GM18858 (cell line): ENCODE measurements at regions not wholly inside any gene's neighbourhood (a gene's known extent, or its start where the extent isn't known, plus 50 kb on each side); places are given as distances from the start of the nearest gene placed in this dataset.

Experiments used
- ATAC-seq: cut with Tn5 transposase; IDR thresholded peaks from one replicate; pipeline ENCODE4 v1.9.1; 2021; ENCODE audit not compliant: unreplicated experiment

DNA sequence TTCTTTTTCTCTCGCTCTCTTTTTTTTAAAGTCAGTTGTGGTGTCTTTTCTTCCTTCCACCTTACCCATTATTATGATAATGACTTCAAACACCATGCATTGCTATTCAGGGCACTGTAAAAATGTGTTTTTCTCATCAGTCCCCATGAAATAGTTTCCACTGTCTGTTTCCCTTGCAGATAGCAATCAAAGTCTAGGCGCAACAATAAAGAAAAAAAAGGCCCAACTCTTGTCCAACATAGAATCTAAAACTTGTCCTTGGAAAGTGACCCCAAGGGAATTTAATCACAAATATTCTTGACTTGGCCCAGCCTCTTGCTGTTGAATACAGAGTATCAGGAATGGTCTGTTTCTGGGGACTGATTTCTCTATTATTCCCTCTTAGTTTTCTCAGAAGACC, 382.5 kb downstream of the PLPP3 start:
- ATAC-seq: no peak

DNA sequence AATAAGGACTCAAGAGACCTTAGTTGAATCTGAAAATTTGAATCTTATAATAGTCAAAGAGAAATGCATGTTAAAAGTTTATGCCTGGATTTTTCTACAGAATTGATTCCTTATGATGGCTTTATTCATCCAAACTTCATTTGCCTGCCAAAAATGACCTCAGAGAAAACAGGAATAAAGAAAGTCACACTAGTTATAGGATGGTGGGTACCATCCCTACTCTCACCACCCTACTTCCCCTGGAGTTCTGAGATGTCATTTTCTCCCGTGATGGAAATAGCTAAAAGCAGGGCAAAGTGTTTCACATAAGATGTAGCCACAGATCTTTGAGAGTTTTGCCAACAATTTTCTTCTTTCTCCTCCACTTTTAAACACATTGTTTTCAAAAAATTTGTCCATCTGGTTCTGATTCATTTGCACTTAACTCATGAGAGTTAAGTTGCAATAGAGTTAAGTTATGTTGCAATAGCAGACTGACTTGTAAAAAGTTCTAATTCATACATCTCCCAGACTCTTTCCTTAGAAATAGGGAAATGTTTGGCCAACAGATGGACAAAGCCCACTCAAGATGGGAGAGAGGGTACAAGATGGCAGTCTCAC, 384.6 kb downstream of the PLPP3 start:
- ATAC-seq: no peak

DNA sequence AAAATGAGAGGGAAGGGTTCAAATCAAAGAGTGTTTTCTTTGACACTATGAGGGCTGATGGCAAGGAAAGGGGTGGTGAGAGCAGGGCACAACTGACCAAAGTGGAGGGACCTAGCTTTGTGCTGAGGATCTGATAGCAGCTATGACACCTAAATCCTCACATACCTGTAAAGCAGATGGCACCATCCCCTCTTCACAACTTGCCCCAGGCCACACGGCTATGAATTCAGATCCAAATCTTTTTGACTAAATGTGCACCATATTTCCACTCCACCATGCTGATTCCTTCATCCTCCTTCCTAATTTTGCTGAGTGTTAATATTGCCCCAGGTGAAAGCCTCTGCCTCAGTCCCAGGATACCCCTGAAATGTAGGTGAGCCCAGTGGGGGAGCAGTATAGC, 385.7 kb downstream of the PLPP3 start:
- no peak for ATAC-seq

DNA sequence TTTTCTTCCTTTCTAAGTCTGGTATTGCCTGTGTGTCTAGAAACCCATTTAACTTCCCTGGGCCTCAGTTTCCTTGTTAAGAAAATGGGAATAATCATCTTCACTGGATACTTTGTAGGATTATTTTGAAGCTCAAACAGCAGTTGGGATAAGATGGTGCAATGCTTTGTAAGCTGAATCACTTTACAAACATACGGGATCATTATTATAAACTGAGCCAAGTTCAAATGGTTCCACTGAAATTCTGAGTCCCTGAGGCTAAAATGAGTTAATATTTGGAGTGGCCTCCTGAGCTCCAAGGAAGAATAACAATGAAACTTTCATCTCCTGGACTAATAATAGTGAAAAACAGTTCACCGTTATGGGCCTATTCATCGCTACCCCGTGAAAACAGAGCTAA, 388.0 kb downstream of the PLPP3 start:
- no peak for ATAC-seq

DNA sequence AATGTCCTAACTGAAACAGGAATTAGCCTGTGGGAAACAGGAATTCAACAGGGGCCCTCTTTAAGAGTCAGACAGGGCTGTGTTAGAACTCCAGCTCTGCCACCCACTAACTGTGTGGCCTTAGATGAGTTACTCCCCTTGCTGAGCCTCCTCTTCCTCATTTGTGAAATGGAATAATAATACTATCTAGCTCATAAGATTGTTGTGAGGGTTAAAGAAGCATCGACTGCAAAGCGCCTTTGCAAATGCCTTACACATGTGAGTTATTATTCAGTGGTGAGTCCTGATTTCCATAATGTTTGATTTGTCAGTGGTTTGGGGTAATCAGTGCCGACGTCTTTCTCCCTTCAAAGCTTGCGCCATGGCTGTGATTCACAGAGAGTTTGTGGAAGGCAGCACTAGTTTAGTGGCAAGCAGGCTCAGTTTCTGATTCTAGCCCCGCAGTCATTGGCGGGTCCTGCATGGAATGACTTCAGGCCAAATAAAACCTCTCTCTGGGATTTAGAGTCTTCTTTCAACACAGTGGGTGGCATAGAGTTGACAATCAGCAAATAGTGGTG, 388.5 kb downstream of the PLPP3 start:
- no peak for ATAC-seq

DNA sequence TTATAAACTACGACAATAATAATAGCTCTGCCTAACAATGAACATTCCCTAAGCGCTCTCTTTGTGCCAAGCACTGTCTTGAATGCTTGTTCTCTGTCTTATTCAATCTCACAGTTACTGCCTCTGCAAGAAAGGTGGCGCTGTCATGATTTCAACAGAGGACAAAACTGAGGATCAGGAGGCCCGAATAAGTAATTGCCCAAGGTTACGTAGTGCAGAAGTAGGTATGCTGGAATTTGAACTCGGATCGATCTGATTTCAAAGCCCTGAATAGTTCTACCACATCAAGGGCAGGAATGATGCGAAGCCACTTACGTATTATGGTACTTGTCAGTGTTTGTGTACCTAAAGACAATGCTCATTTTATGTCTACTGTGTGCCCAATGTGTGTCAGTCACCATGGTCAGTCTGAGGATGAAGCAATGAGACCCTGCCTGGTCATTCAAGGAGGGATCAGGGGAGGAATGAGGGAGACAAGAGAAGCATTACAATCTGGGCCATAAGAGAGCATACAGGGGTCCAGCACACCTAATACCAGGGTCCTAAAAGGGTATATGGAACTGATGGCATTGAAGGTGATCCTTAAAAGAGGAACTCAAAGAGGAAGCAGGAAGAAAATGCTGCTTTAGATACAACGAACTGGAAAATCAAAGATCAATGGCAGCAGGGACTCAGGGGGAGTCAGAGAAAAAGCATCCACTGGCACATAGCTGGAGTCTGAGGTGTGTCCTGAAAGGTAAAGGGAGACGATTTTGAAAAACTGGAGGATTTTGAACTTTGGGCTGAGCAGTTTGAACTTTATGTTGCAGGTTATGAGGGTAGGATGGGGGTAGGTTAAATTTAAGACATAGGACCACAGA, 389.2 kb downstream of the PLPP3 start:
- no peak for ATAC-seq

DNA sequence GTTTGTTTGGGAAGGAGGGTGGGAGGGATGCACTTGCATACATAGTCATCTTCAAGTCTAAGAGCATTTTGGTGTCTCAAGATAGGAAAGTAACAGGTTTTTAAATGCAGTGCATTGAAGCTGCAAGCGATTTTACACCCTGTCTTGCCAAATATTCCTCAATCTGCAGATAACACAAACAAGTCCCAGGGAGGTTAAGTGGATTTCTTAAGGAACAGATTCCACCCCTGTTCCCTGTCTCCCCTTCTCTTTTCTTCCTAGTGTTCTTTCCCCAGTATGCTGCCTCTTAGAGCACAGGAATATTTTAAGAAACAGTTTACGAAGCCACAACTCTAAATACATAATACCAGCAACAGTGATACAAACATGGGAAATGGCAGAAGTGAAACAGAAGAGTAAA, 389.9 kb downstream of the PLPP3 start:
- no peak for ATAC-seq

DNA sequence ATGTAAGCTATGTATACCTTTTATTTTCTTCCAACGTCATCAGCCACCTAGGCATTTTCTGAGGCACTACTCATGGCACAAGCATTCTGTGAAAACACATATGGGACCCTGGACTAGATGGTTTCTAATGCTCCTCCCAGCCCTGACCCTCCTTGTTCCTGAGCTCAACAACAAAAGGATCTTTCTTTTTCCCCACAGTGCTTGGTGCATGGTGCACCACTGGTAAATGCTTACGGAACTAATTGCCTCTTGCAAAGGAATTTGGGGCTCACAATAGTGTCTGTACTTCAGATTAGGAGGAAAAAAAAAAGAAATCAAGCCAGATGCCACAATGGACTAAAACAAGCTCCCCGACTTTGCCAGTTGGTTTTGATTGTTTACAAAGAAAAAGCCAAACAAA, 390.5 kb downstream of the PLPP3 start:
- ATAC-seq: no peak

DNA sequence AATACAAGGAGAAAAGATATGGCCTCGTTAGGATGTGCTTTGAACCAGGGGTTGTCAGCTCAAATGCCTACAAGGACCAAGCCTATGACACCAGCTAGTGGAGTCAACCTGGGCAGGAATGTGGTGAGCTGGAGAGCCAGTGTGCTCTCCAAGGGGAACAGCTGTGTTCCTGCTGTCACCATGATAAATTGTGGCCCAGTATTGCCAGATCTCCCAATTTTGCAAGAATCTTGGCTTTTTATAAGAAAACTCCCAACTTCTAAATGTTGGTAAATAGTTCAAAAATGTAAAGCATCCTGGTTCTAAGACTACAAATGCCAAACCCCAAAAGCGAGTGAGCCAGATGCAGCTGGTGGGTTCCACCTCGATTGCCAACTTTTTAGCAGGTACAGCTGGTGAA, 391.1 kb downstream of the PLPP3 start:
- no peak for ATAC-seq

DNA sequence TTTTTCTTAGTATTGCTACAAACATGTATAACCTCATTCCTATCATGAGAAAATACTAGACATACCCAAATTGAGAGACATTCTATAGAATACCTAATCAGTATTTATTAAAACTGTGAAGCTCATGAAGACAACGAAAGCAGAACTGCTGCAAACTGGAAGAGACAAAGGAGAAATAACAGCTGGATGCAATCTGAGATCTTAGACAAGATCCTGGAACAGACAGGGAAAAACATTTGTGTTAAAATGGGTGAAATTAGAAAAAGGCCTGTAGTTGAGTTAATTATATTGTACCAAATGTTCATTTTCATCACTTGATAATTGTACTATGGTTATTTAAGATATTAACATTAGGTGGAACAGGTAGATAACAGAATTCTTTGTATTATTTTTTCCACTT, 392.0 kb downstream of the PLPP3 start:
- no peak for ATAC-seq

DNA sequence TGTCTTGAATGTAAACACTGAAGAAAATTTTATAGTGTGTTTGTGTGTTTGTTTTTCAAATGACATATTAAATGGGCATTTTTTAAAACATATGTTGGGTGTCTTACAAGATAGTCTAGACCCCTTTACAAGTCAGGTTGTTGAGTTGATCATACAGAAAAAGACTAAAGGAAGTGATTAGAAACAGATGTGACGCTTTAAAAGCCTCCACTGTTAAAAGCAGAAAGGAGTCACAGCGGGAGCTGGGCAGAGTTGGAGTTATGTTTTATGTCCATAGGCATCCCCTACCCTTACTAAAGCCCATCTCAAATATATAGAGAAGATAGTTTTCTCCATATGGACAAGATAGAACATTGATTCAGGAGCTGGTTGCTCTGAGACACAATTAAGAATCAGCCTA, 393.9 kb downstream of the PLPP3 start:
- no peak for ATAC-seq

DNA sequence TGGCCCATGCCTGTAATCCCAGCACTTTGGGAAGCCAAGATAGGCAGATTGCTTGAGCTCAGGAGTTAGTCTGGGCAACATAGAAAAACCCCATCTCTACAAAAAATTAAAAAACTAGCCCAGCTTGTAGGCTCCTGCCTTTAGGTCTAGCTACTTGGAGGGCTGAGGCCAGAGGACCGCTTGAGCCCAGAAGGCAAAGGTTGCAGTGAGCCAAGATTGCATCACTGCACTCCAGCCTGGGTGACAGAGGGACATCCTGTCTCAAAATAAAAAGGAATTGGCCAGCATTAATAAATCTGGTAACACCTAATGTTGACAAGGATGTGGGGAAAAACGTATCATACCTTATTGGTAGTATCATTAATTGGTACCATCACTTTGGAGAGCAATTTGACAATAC, 396.2 kb downstream of the PLPP3 start:
- no peak for ATAC-seq

DNA sequence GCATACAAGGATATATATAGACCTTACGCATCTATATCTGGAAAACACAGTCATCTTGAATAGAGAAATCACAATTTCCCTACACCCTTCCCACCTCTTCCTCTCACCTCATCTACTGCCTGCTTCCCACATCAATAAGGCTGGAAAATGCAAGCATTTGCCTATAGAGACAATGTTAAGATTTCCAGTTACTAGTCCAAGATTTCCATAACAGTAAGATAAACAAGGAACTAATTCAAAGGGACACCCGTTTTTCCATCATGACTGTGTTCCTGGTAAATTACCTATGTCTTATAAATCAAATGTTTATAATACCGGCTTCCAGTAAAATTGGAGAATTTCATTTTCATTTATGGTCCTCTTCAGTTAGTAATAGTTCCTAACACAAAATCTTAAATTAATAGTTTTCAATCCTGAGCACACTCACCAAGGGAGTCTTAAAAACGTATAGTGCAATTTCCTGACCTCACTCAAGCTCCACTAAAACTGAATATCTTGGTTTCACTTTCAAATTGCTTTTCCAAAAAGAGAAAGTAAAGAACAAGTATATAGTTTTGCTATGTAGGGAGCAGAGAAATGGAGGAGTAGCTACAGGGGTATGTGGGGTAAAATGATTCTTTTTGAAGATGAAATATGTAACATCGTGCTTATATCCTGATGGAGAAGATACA, 398.7 kb downstream of the PLPP3 start:
- no peak for ATAC-seq

DNA sequence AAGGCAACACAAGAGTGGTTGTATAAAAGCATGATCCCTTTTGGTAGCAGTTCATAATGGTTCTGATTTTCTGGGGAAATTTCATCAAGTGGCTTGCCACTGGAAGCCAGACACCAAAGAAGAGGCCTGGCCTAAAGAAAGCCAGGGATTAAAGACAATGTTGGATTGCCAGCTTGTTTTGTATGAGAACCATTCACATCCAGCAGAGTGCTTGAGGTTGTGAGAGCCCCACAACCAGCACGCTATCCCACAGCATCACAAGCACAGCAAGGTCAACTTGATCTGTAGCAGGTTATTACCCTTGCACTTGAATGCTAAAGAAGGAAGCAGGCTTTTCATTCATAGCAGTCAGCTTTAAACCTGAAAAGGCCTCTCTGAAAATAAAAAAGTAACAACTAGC, 399.8 kb downstream of the PLPP3 start:
- no peak for ATAC-seq

DNA sequence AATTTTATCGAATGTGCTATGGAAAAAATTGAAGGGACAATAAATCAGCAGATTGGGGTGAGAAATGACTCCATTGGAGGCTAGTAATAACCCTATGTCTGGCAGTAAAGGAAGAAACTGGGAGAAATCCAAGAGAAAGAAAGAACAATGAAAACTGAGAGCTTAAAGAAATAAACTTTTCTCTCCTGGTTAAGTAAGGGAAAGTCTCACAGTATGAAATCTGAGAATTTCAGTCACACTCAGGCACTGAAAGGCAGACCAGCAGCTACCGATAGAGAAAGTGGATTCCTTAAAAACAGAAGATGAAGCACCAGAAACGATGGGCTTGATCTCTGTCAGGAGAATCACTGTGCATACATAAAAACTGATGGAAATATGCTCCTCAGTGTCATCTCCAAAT, 404.2 kb downstream of the PLPP3 start:
- no peak for ATAC-seq

DNA sequence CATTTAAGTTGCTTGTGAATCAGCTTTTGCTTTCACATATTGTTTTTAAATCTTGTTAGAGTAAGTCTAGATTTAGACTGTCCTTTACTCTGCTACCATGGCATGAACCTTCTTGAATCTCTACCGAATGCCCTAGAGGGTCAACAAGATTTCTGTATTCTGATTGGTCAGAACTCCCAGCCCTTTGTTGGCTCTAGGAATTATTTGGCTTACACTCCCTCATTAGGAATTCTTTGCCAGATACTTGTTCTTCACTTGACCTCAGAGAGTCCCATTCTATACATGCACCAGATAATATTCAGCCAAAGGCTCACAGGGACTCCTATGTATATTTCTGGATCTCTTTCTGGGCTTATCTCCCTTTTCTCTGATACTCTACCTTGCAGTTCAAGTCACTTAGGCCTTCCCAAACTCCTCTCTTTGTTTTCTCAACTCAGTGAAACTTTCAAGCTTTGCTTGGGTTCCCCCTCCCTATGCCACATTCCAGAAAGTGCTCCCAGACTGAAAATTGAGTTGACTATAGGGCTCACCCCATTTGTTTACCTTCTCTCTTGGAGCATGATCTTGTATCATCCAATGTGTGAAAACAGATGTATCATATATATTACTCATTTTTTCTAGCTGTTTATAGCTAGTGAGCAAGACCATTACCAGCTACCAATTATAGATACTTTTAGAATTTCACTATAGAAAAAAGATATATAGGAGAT, 405.0 kb downstream of the PLPP3 start:
- ATAC-seq: no peak

DNA sequence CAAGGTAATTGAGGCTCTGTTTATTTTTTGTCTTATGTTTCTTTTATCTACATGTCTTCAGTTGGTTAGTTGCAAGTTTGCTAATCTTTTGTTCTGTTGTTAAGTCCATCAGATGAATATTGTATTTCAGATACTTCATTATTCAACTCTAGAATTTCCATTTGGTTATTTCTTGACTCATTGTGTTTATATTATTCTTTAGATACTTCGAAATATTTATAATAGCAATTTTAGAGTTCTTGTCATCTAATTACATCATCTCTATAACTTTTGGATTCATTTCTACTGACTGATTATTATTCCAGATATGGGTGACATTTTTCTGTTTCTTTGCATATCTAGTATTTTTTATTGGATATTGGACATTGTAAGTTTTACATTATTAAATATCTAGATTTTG, 405.6 kb downstream of the PLPP3 start:
- no peak for ATAC-seq

DNA sequence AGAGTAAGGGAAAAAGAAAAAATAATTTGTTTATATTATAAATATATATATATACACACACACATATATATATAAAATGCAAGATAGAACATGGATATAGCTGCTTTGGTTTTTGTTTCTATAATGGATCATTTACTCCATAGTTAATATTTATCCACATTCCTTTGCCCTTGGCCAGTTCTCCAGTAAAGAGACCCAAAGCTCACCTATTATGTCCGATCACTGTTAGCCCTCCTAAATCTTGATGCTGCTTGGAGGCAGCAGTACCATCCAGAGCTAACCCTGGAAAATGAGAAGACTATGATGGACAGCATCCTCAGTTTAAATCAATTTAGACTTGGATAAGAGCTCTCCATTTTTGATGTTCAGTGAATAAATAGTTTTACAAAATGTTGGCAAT, 407.7 kb downstream of the PLPP3 start:
- no peak for ATAC-seq

DNA sequence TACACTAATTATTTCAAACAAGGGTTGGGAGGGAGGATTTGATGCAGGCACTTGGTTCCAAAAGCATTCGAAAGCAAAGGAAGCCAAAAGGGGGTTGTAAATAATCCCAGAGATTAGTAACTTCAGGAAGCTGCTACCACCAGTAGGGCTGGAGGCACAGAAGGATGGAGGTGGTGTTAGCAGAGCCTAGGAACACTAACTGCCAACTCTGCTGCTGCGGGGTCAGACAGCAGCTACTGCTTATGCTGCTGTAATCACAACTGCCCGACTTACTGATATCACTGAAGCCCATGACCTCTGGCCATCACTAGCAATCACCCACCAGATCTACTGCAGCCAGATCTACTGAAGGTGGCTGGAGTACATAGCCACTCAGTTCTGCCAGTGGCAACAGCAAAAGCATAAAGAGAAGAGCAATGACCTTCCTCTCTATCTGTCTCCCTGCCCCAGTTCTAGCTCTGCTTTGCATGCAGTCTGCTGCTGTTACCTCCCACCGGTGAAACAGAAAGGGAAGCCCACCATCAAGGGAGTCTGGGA, 408.5 kb downstream of the PLPP3 start:
- no peak for ATAC-seq

DNA sequence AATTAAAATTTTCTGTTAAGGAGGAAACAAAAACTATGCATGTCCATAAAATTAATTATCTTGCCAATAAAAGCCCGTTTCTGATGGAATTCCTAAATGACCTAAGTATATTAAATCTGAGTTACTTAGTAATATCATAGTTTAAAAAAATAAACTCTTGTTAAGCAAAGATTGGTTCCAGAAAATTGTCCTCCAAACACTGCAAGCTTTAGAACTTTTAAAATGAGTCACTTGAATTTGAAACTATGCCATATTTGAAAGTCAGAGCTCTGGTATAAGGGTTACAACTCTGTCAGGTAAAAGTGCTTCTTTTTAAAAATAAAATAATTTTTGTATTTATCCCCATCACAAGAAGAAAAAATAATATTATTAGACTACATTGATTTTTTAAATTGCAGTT, 409.5 kb downstream of the PLPP3 start:
- no peak for ATAC-seq

DNA sequence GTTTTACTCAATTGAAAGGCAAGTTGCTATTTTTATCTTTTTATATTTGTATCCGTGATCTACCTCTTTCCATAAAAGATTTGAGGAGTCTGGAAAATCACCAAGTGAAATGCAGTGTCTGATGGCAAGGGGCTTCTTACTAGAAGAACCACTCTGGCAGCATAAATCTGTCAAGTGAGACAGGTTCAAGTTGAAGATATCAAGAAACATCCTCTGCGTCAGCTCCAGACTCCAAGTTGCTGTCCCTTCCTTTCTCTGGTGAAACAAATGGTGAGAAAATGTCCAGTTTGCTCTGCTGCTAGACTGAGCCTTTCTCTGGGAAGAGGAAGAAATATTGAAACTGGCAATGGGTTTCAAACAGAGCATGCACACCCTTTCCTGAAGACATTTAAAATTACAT, 411.2 kb downstream of the PLPP3 start:
- no peak for ATAC-seq
